ENCODE measurements at regions not wholly inside any gene's neighbourhood (a gene's known extent, or its start where the extent isn't known, plus 50 kb on each side); places are given as distances from the start of the nearest gene placed in this dataset.

- Mint-ChIP-seq H3K4me1 (no peaks in the 10 kb centered on the region), H3K9me3 (no peaks in the 10 kb centered on the region), H3K27me3 (no peaks in the 10 kb centered on the region), H3K27ac (no peak overlapping the region), H3K36me3 (no peaks in the 10 kb centered on the region), H3K4me3 (no peak overlapping the region)
- DNase-seq (no peak), ATAC-seq (ENCODE audit: low read depth) (no peak)
- POLR2A ChIA-PET, result no interaction called here
Observed at GRCh38 chr2:187143537-187143936, 294.6 kb upstream of the ZSWIM2 start.

GRCh38 chr2:187139469-187139868, 290.5 kb upstream of the ZSWIM2 start:
- H3K36me3 Mint-ChIP-seq, result no peaks in the 10 kb centered on the region
- no peak overlapping the region for H3K4me3 Mint-ChIP-seq
- ATAC-seq (ENCODE audit: low read depth) (no peak), DNase-seq (no peak)
- H3K4me1 Mint-ChIP-seq, result no peaks in the 10 kb centered on the region
- no peaks in the 10 kb centered on the region for H3K27me3 Mint-ChIP-seq
- H3K9me3 Mint-ChIP-seq, result no peaks in the 10 kb centered on the region
- POLR2A ChIA-PET, result no interaction called here
- H3K27ac Mint-ChIP-seq, result no peak overlapping the region

GRCh38 chr2:187138265-187138664, 289.3 kb upstream of the ZSWIM2 start:
- Mint-ChIP-seq H3K27ac (no peak overlapping the region), H3K27me3 (no peaks in the 10 kb centered on the region), H3K9me3 (no peaks in the 10 kb centered on the region), H3K4me1 (no peaks in the 10 kb centered on the region), H3K36me3 (no peaks in the 10 kb centered on the region), H3K4me3 (no peak overlapping the region)
- POLR2A ChIA-PET, result no interaction called here
- DNase-seq, result no peak
- no peak for ATAC-seq (ENCODE audit: low read depth)

GRCh38 chr2:187136646-187137045, 287.7 kb upstream of the ZSWIM2 start:
- Mint-ChIP-seq H3K9me3 (no peaks in the 10 kb centered on the region), H3K27me3 (no peaks in the 10 kb centered on the region), H3K4me3 (no peak overlapping the region), H3K4me1 (no peaks in the 10 kb centered on the region), H3K36me3 (no peaks in the 10 kb centered on the region), H3K27ac (no peak overlapping the region)
- POLR2A ChIA-PET, result no interaction called here
- no peak for ATAC-seq (ENCODE audit: low read depth)
- no peak for DNase-seq

- Mint-ChIP-seq H3K4me1 (no peaks in the 10 kb centered on the region), H3K4me3 (no peak overlapping the region), H3K9me3 (no peaks in the 10 kb centered on the region), H3K36me3 (no peaks in the 10 kb centered on the region), H3K27ac (no peak overlapping the region), H3K27me3 (no peaks in the 10 kb centered on the region)
- POLR2A ChIA-PET, result no interaction called here
- DNase-seq (no peak), ATAC-seq (ENCODE audit: low read depth) (no peak)
Observed at GRCh38 chr2:187134306-187134705, 285.3 kb upstream of the ZSWIM2 start.

- ATAC-seq (ENCODE audit: low read depth), result no peak
- no peak for DNase-seq
- no peak overlapping the region for H3K4me3 Mint-ChIP-seq
Observed at GRCh38 chr2:187129868-187130267, 280.9 kb upstream of the ZSWIM2 start.

GRCh38 chr2:187129306-187129705, 280.3 kb upstream of the ZSWIM2 start:
- Mint-ChIP-seq H3K4me3 (no peak overlapping the region), H3K4me1 (no peaks in the 10 kb centered on the region), H3K36me3 (no peaks in the 10 kb centered on the region), H3K27me3 (no peaks in the 10 kb centered on the region), H3K9me3 (no peaks in the 10 kb centered on the region), H3K27ac (no peak overlapping the region)
- ATAC-seq (ENCODE audit: low read depth) (no peak), DNase-seq (no peak)
- POLR2A ChIA-PET, result no interaction called here

More at GRCh38 chr2:187129868-187130267, 280.9 kb upstream of the ZSWIM2 start:
- Mint-ChIP-seq H3K27ac (no peak overlapping the region), H3K4me1 (no peaks in the 10 kb centered on the region), H3K36me3 (no peaks in the 10 kb centered on the region), H3K9me3 (no peaks in the 10 kb centered on the region), H3K27me3 (no peaks in the 10 kb centered on the region)
- POLR2A ChIA-PET, result no interaction called here

GRCh38 chr2:187126247-187127005, 277.5 kb upstream of the ZSWIM2 start:
- DNase-seq (no peak), ATAC-seq (ENCODE audit: low read depth) (no peak)
- H3K27me3 Mint-ChIP-seq, result no peaks in the 10 kb centered on the region
- POLR2A ChIA-PET, result no interaction called here
- H3K9me3 Mint-ChIP-seq, result no peaks in the 10 kb centered on the region
- H3K36me3 Mint-ChIP-seq, result no peaks in the 10 kb centered on the region
- H3K27ac Mint-ChIP-seq, result no peak overlapping the region
- no peaks in the 10 kb centered on the region for H3K4me1 Mint-ChIP-seq
- H3K4me3 Mint-ChIP-seq, result no peak overlapping the region

- Mint-ChIP-seq H3K27ac (no peak overlapping the region), H3K27me3 (no peaks in the 10 kb centered on the region), H3K9me3 (no peaks in the 10 kb centered on the region), H3K4me1 (no peaks in the 10 kb centered on the region), H3K36me3 (no peaks in the 10 kb centered on the region), H3K4me3 (no peak overlapping the region)
- ATAC-seq (ENCODE audit: low read depth), result no peak
- POLR2A ChIA-PET, result no interaction called here
- DNase-seq, result no peak
Observed at GRCh38 chr2:187125318-187125717, 276.3 kb upstream of the ZSWIM2 start.

GRCh38 chr2:187124529-187124928, 275.6 kb upstream of the ZSWIM2 start:
- Mint-ChIP-seq H3K9me3 (no peaks in the 10 kb centered on the region), H3K36me3 (no peaks in the 10 kb centered on the region), H3K27me3 (no peaks in the 10 kb centered on the region), H3K4me1 (no peaks in the 10 kb centered on the region), H3K27ac (no peak overlapping the region), H3K4me3 (no peak overlapping the region)
- no peak for ATAC-seq (ENCODE audit: low read depth)
- no peak for DNase-seq
- POLR2A ChIA-PET, result no interaction called here

- POLR2A ChIA-PET, result no interaction called here
- H3K9me3 Mint-ChIP-seq, result no peaks in the 10 kb centered on the region
- no peaks in the 10 kb centered on the region for H3K36me3 Mint-ChIP-seq
- no peaks in the 10 kb centered on the region for H3K27me3 Mint-ChIP-seq
- DNase-seq, result no peak
- H3K27ac Mint-ChIP-seq, result no peak overlapping the region
- H3K4me1 Mint-ChIP-seq, result no peaks in the 10 kb centered on the region
- no peak overlapping the region for H3K4me3 Mint-ChIP-seq
- ATAC-seq (ENCODE audit: low read depth), result no peak
Observed at GRCh38 chr2:187118331-187119099, 269.5 kb upstream of the ZSWIM2 start.

GRCh38 chr2:187117483-187117882, 268.5 kb upstream of the ZSWIM2 start:
- Mint-ChIP-seq H3K36me3 (no peaks in the 10 kb centered on the region), H3K9me3 (no peaks in the 10 kb centered on the region), H3K4me3 (no peak overlapping the region), H3K4me1 (no peaks in the 10 kb centered on the region), H3K27me3 (no peaks in the 10 kb centered on the region), H3K27ac (no peak overlapping the region)
- POLR2A ChIA-PET, result no interaction called here
- ATAC-seq (ENCODE audit: low read depth) (no peak), DNase-seq (no peak)

GRCh38 chr2:187115627-187116026, 266.7 kb upstream of the ZSWIM2 start:
- H3K27ac Mint-ChIP-seq, result no peak overlapping the region
- H3K27me3 Mint-ChIP-seq, result no peaks in the 10 kb centered on the region
- no peak overlapping the region for H3K4me3 Mint-ChIP-seq
- no peaks in the 10 kb centered on the region for H3K36me3 Mint-ChIP-seq
- H3K4me1 Mint-ChIP-seq, result no peaks in the 10 kb centered on the region
- POLR2A ChIA-PET, result no interaction called here
- H3K9me3 Mint-ChIP-seq, result no peaks in the 10 kb centered on the region
- DNase-seq (no peak), ATAC-seq (ENCODE audit: low read depth) (no peak)

GRCh38 chr2:187107001-187107400, 258.0 kb upstream of the ZSWIM2 start:
- Mint-ChIP-seq H3K9me3 (no peaks in the 10 kb centered on the region), H3K4me3 (no peak overlapping the region), H3K36me3 (no peaks in the 10 kb centered on the region), H3K27ac (no peak overlapping the region), H3K27me3 (no peaks in the 10 kb centered on the region), H3K4me1 (no peaks in the 10 kb centered on the region)
- DNase-seq, result no peak
- no peak for ATAC-seq (ENCODE audit: low read depth)
- POLR2A ChIA-PET, result no interaction called here

Data from activated naive CD8-positive, alpha-beta T cell treated with anti-CD3 and anti-CD28 coated beads, Interleukin-2, amount 10 ng/mL, durations not matched to agents 7 days and 5 days (primary cell).